ENCODE measurements at regions not wholly inside any gene's neighbourhood (a gene's known extent, or its start where the extent isn't known, plus 50 kb on each side); places are given as distances from the start of the nearest gene placed in this dataset.
"Not testable (repeated sequence)": the region's sequence is repeated elsewhere in the genome, so short reads cannot be mapped to it uniquely, and the experiment has no call there.

DNA sequence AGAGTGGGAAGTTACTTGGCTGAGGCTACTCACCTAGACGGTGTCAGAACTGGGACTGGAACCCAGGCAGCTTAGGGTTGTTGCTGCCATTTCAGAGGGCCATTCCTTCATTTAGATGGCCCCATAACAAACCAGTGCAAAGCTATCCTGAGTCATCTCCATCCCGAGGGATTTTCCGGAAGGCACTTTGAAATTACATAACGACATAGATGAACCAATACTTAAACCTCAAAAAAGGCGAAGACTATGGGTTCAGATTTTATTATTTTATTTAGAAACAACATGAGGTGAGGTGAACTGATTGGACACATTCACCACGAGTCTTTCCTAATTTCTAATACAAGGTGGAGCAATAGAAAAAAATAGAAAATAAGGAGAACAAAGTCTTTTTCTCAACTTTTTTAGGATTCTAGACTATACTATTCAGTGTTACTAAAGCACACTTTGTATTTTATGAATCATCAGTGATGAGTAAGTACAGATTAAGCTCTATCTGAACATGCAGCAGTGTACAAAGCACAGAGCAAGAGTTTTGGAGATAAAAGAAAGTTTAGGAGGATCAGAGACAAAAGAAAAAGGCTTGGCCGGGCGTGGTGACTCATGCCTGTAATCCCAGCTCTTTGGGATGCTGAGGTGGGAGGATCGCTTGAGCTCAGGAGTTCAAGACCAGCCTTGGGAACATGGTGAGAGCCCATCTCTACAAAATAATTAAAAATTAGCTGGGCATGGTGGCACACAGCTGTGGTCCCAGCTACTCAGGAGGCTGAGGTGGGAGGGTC, 79.5 kb upstream of the SVIL start:
- DNase-seq: no peak

DNA sequence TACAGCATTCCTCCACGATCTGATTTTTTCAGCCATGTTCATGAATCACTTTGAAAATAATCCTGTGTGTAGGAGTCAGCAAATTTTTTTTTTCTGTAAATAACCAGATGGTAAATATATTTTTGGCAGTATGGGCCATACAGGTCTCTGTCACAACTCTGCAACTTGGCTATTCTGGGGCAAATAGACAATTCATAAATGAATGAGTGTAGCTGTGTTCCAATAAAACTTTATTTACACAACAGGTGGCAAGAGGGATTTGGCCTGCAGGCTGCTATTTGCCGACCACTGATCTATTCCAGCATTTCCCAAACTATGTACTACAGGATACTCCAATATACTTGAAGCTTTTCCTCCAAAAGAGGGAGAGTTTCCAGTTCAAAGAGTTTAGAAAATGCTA, 78.7 kb upstream of the SVIL start:
- no peak for DNase-seq

DNA sequence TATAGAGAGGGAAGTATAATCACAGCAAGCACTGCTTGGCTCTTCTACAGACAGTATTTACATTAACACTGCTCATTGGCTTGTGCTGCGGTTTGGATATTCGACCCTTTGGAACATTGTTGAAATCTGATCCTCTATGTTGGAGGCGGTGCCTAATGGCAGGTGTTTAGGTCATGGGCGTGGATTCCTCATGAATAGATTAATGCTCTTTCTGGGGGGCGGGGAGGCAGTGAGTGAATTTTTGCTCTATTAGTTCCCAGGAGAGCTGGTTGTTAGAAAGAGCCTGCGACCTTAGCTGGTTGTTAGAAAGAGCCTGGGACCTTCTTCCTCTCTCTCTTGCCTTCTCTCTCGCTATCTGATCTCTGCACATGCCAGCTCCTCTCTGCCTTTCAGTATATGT, 77.3 kb upstream of the SVIL start:
- peak; percentile 68 to 85 for DNase-seq

DNA sequence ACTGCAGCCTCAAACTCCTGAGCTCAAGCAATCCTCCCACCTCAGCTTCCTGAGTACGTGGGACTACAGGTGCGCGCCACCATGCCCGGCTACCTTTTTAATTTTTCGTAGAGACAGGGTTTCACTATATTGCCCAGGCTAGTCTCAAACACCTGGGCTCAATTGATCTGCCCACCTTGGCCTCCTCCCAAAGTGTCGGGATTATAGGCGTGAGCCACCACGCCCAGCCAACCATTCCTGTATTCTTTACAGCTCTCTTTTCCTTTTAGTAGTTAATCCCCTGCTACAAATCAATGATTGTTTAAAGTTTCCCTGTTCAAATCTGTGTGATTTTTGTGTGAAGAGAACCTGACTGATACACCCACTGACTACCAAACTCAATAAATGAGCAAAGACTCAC, 75.4 kb upstream of the SVIL start:
- no peak for DNase-seq

DNA sequence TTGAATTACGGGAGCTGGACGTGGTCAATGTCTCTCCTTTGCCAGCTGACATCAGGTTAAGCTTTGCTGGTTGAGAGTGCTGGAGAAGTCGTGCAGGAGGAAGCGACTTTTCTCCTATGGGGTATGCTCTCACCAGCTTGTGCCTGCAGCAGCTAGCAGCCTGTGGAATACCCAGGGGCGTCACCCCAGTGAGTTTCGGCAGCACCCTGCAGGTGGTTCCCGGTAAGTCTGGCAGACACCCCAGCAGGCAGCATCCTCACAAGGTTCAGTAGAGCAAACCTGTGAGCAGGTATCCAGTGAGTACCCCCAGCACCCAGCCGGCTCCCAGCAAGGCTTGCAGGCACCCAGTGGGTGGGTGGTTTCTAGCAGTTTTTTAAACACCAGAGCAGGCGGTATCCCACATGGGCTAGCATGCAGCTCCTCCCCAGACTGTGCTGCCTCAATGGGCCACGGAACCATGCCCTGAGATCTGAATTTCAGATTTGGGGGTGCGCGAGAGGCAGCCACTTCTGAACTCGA, 74.8 kb upstream of the SVIL start:
- no peak for DNase-seq

DNA sequence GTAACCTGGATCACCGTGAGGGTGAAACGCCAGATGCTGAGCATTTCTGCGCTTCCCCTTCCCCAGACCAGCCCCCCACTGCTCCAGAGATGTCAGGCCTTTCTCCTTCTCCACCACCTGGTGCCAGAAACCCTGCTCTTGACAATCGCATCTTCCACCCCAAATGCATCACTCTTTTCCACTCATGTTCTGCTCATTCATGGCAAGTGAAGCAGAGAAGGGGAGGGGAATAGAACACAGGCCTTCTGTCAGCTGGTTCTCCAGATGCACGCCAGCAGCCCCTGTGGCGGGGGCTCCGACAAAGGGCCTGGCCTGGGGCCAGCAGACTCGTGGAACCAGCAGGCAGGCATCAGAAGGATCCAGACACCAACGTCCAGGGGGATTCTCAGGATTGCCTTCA, 68.5 kb upstream of the SVIL start:
- DNase-seq: no peak

DNA sequence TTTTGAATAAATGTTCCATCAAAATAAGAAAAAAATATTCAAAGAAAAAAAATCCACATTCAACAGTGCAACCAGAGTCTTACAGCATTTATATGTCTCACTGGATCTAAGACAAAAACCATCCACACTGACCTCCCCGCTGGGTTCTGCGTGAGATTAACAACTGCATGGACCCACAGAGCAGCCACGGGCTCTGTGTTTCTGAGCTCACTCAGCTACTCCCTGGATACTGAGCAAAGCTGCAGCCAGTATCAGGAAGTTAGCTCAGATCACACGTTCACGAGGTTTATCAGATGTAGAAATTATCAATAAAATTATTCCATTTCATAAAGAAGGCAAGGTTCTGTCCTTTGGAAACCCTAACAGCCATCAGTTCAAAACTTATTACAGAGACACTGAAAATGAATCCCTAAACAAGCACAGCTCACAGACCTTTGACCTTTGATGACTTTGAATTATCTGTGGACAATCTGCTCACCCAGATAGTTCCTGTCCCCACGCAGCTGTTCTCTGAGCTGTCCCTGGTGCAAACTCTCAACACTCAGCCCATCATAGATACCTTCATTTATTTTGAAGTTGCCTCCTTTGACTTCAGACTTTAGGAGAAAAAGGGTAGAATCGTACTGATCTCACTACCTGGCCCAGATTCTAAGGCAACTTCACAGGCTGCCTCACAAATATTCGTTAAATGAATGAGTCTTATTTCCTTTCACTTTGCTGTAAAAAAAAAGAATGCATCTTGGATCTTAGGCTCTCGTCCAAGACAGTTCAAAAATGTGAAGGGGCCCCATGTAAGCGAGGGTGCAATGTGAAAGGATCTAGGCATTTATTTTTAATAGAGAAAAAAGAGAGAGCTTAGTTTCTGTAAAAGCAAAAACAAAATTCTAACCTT, 67.7 kb upstream of the SVIL start:
- no peak for DNase-seq

DNA sequence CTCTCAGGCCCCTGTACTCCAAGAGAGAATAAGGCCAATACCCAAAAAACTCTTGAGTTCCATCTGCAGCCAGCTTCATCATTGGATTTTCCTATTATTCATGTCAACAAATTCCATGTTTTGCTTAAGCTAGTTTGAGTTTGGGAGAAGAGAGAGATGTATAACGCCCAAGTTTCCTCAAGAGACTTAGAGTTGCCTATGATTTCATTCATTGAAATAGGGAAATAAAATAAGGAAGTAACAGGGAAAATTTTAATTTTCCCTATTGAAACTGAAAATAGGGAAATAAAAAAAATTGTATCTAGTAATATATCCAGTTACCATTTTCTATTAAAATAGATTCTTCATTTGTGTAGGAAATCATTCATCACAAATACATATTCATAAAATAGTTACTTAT, 66.5 kb upstream of the SVIL start:
- DNase-seq: no peak

DNA sequence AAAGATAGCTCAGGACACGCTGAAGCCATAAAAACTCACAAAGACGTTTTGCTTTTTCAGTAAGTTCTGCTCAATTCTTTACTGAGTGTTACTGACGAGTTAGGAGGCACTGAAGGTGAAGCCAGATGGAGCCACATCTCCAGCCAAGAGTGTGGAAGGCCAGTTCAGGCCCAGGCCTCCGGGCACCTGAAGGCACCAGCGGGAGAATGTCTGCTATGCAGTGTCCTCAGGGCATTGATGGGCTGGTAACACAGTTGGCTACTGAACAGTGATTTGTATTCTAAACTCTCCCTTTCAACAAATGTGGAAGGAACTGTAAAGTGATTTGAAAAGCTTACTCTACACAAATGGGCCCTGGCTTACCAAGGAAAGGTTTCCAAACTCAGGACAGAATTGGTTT, 64.8 kb upstream of the SVIL start:
- no peak for DNase-seq

DNA sequence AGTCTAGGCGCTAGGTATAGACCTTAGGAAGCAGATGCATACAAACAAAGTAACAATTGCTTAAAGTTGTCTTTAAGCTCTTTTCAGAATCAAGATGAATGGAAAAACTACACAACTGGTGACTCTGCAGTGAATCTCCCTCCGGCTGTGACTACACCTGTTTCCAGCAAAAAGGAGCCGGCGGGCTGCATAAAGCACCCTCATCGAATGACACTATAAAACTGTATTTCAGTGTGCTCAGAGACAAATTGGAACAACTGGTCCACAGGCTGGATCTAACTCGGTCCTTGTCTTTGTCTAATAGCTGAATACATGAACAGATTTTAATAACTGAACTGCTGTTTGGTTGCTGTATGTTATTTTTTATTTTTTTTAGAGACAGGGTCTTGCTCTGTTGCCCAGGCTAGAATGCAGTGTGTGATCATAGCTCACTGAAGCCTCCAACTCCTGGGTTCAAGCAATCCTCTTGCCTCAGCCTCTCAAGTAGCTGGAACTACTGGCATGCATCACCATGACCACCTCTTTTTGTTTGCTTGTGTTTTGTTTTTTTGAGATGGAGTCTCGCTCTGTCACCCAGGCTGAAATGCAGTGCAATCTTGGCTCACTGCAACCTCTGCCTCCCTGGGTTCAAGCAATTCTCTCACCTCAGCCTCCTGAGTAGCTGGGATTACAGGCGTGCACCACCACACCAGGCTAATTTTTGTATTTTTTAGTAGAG, 64.2 kb upstream of the SVIL start:
- no peak for DNase-seq

DNA sequence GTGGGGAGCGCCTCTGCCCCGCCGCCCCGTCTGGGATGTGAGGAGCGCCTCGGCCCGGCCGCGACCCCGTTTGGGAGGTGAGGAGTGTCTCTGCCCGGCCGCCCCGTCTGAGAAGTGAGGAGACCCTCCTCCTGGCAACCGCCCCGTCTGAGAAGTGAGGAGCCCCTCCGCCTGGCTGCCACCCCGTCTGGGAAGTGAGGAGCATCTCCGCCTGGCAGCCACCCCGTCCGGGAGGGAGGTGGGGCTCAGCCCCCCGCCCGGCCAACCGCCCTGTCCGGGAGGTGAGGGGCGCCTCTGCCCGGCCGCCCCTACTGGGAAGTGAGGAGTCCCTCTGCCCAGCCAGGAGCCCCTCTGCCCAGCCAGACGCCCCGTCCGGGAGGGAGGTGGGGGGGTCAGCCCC, 61.8 kb upstream of the SVIL start:
- DNase-seq: not testable (repeated sequence)

DNA sequence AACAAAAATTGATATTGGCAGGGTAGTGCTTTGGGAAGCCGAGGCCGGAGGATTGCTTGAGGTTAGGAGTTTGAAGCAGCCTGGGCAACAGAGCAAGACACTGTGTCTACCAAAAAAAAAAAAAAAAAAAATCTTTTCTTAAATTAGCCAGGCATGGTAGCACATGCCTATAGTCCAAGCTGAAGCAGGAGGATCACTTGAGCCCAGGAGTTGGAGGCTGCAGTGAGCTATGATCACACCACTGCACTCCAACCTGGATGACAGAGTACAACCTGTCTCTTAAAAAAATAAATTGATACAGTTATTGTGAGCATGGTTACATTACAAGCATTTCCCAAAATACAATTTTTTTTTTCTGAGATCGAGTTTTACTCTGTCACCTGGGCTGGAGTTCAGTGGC, 59.4 kb upstream of the SVIL start:
- no peak for DNase-seq

DNA sequence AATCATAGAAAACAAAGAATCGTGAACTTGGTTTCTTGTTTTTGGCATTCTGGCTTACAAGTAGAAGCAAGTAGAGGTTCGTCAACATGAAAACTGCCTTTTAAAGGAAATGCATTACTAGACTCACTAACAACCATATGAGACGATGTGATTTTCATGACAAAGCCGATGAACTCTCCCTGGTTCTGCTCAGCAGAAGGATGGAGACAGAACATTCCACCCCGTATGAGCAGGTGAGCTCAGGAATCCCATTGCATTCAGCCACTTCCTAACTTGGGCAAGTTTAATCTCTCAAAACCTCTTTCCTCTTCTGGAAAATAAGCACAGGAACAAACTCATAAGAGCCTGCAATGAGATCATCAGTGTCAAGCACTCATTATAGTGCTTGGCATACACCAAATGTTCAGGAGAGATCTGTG, 57.4 kb upstream of the SVIL start:
- DNase-seq: no peak

DNA sequence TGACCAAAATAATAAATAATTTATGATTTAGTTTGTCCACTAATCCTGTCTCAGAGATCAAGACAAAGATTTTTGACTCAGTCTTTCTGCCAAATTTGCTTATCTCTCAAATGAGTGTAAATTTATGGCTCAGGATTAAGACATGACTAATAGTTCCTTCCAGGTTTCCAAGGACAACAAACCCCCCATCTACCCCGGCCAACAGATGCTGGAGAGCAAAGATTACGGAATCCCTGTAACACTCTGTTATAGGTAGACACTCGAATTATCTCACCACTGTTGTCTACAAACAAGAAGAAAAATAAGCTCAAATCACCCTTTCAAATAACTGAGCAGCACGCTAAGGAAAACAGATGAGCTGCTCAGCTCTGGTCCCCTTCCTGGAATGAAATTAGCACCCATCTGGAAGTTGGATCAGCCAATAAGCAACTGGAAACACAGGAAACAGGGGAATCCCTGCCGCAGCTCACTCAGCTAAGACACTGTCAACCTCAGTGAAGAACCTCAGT, 56.8 kb upstream of the SVIL start:
- DNase-seq: no peak

DNA sequence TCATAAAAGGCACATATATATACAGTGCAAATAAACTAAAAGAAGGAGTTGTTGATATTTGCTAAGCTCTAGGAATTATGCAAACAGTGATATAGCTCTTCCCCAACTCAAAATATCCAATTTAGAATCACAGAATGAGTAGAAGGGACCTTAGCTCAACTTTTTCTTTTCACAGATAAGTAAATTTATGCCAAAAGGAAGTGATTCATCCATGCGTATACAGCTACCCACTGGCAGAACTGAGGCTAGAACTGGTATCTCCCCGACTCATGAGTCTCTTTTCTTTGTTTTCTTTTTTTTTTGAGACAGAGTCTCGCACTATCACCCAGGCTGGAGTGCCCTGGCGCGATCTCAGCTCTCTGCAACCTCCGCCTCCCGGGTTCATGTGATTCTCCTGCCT, 54.2 kb upstream of the SVIL start:
- no peak for DNase-seq

DNA sequence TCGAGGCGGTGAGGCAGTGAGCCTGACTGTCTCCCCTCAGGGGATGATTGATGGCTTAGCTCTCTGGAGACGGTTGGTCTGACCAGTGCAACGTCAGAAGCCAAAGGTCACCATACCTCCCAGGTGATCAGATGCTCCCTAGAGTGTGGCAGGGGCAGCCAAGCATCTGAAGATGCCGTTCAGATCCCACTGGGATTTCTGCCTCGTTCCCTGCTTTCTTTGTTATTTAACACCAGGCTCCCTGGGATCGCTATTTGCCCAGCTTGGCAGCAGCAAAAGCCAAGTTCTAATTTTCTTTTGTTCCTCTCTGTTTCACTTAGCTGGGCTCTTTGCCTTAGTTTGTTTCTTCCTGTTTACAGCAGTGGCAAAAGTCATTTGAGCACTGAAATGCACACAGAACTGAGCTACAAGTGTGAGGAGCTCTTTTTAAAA, 53.5 kb upstream of the SVIL start:
- peak; percentile 59 to 66 for DNase-seq

DNA sequence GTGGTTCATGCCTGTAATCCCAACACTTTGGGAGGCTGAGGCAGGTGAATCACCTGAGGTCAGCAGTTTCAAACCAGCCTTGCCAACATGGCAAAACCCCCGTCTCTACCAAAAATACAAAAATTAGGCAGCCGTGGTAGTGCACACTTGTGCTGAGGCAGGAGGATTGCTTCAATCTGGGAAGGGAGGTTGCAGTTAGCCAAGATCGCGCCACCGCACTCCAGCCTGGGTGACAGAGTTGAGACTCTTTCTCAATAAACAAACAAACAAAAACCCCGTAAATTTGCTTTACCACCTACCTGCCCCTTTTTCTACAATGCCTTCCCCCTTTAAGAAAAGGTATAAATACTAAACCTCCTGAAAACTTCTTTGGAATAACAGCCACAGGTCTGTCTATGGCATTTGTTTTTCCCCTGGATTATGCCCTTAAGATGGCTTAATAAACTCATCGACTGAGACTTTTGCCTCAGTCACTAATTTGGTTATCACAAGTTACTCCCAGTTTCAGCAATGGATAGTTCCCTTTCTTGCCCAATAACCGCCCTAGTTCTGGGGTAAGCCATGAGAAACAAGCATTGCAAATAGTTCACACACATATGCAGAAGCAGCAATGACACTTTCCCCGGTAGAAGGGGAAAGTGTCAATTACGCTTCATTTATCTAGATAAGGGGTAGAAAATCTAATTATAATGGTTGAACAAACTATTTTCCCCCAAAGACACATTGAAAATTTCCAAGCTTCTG, 52.8 kb upstream of the SVIL start:
- DNase-seq: peak in 1 of 2 experiments; percentile 28

DNA sequence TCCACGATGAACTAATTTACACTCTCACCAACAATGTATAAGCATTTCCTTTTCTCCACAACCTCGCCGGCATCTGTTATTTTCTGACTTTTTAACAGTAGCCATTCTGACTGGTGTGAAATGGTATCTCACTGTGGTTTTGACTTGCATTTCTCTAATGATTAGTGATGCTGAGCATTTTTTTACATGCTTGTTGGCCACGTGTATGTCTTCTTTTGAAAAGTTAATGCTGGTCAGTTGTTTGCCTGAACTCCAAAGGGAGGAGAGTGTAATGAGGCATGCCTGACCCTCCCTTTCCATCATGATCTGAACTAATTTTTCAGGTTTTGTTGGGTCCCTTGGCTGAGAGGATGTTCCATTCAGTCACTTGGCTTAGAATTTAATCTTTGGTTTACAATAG, 50.7 kb upstream of the SVIL start:
- no peak for DNase-seq
